Loucy (cell line): ENCODE measurements at regions not wholly inside any gene's neighbourhood (a gene's known extent, or its start where the extent isn't known, plus 50 kb on each side); places are given as distances from the start of the nearest gene placed in this dataset.

ENCODE experiments used
- H2AFZ ChIP-seq: fragments of 200-600 bp; sonication (generic); 2 replicates; pipeline ENCODE4 v1.6.0; 2016; ENCODE audit warnings: antibody characterized with exemption, mild to moderate bottlenecking, low read length, moderate library complexity
- H3F3A ChIP-seq: fragments of 200-600 bp; 2 replicates; pipeline ENCODE4 v1.6.0; 2016; ENCODE audit warnings: antibody characterized with exemption, low read depth, mild to moderate bottlenecking
- H3K27me3 ChIP-seq: fragments of 200-600 bp; sonication (generic); 2 replicates; pipeline ENCODE4 v1.6.1; 2014; ENCODE audit warnings: low read length, mild to moderate bottlenecking; ENCODE audit not compliant: insufficient read depth, poor library complexity, severe bottlenecking
- H3K36me3 ChIP-seq: fragments of 200-600 bp; sonication (generic); 2 replicates; pipeline ENCODE4 v1.6.1; 2016; ENCODE audit warnings: low read length; ENCODE audit not compliant: insufficient read depth
- H3K4me1 ChIP-seq: fragments of 200-600 bp; sonication (generic); 2 replicates; pipeline ENCODE4 v1.5.1; 2014; ENCODE audit warnings: low read length, mild to moderate bottlenecking; ENCODE audit not compliant: insufficient read depth, poor library complexity, severe bottlenecking
- H3K4me2 ChIP-seq: fragments of 200-600 bp; sonication (generic); 2 replicates; pipeline ENCODE4 v1.6.0; 2014; ENCODE audit warnings: antibody characterized with exemption, low read length, low read depth, mild to moderate bottlenecking; ENCODE audit not compliant: poor library complexity, severe bottlenecking
- H3K4me3 ChIP-seq: fragments of 200-600 bp; sonication (generic); 2 replicates; pipeline ENCODE4 v1.5.1; 2014; ENCODE audit warnings: low read length, mild to moderate bottlenecking, mixed read lengths; ENCODE audit not compliant: poor library complexity, severe bottlenecking
- H3K79me2 ChIP-seq: fragments of 200-600 bp; sonication (generic); 2 replicates; pipeline ENCODE4 v1.6.1; 2014; ENCODE audit warnings: low read length; ENCODE audit not compliant: insufficient read depth
- H3K9ac ChIP-seq: fragments of 200-600 bp; sonication (generic); 2 replicates; pipeline ENCODE4 v1.6.0; 2014; ENCODE audit warnings: mild to moderate bottlenecking, low read depth, low read length, moderate library complexity; ENCODE audit not compliant: poor library complexity, severe bottlenecking
- H3K9me2 ChIP-seq: fragments of 200-600 bp; sonication (generic); replicated peaks from 2 replicates; pipeline ENCODE4 v1.6.1; 2016; ENCODE audit warnings: low read depth, low read length, mixed read lengths
- H3K9me3 ChIP-seq: fragments of 200-600 bp; sonication (generic); 2 replicates; pipeline ENCODE4 v1.6.1; 2014; ENCODE audit warnings: mild to moderate bottlenecking, antibody characterized with exemption, low read length, low read depth; ENCODE audit not compliant: insufficient read depth
- H4K20me1 ChIP-seq: fragments of 200-600 bp; sonication (generic); 2 replicates; pipeline ENCODE4 v1.6.0; 2014; ENCODE audit warnings: antibody characterized with exemption, low read length, mild to moderate bottlenecking; ENCODE audit not compliant: insufficient read depth, poor library complexity, severe bottlenecking
- EZH2phosphoT487 ChIP-seq: fragments of 200-600 bp; IDR thresholded peaks from 2 replicates; pipeline ENCODE4 v1.6.1; 2018; ENCODE audit warnings: antibody characterized with exemption, mild to moderate bottlenecking, moderate library complexity, borderline replicate concordance
- TF ChIP-seq, protein P1 (sequence below): fragments of 200-600 bp; sonication (generic); conservative IDR thresholded peaks from 2 replicates; pipeline ENCODE4 v1.5.1; 2014; ENCODE audit warnings: mild to moderate bottlenecking, antibody characterized with exemption, low read length

DNA sequence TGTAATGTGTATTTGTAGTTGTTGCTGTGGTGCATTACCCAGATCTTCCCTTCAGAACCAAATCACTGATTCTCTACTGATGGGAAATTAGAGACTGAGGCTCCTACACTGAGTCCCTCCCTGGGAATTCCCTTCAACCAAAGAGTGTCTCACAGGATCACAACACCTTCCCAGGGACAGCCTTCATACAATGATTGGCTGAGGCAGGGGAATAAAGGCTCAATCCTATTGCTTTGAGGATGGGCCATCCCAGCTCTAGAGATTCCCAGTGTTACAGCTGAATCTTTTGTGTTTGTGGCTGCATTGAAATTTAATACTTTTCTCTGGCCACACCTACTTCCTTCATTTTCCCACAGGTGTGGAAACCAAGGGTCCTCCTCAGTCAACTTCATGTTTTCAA, 96.4 kb upstream of the ELL2 start:
- H3F3A ChIP-seq: no peaks in the 10 kb centered on the region
- no peak for TF ChIP-seq EZH2phosphoT487
- TF ChIP-seq, protein P1, sequence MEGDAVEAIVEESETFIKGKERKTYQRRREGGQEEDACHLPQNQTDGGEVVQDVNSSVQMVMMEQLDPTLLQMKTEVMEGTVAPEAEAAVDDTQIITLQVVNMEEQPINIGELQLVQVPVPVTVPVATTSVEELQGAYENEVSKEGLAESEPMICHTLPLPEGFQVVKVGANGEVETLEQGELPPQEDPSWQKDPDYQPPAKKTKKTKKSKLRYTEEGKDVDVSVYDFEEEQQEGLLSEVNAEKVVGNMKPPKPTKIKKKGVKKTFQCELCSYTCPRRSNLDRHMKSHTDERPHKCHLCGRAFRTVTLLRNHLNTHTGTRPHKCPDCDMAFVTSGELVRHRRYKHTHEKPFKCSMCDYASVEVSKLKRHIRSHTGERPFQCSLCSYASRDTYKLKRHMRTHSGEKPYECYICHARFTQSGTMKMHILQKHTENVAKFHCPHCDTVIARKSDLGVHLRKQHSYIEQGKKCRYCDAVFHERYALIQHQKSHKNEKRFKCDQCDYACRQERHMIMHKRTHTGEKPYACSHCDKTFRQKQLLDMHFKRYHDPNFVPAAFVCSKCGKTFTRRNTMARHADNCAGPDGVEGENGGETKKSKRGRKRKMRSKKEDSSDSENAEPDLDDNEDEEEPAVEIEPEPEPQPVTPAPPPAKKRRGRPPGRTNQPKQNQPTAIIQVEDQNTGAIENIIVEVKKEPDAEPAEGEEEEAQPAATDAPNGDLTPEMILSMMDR: no peak
- no peaks in the 10 kb centered on the region for H4K20me1 ChIP-seq
- no peaks in the 10 kb centered on the region for H3K79me2 ChIP-seq
- H3K4me1 ChIP-seq: peaks cover 6% of the 10 kb centered on the region
- H3K9me2 ChIP-seq: no peaks in the 10 kb centered on the region
- no peaks in the 10 kb centered on the region for H3K36me3 ChIP-seq
- no peak overlapping the region for H3K4me3 ChIP-seq
- H3K27me3 ChIP-seq: no peaks in the 10 kb centered on the region
- H3K4me2 ChIP-seq: no peak overlapping the region
- H2AFZ ChIP-seq: no peak overlapping the region
- no peaks in the 10 kb centered on the region for H3K9me3 ChIP-seq
- no peak overlapping the region for H3K9ac ChIP-seq

DNA sequence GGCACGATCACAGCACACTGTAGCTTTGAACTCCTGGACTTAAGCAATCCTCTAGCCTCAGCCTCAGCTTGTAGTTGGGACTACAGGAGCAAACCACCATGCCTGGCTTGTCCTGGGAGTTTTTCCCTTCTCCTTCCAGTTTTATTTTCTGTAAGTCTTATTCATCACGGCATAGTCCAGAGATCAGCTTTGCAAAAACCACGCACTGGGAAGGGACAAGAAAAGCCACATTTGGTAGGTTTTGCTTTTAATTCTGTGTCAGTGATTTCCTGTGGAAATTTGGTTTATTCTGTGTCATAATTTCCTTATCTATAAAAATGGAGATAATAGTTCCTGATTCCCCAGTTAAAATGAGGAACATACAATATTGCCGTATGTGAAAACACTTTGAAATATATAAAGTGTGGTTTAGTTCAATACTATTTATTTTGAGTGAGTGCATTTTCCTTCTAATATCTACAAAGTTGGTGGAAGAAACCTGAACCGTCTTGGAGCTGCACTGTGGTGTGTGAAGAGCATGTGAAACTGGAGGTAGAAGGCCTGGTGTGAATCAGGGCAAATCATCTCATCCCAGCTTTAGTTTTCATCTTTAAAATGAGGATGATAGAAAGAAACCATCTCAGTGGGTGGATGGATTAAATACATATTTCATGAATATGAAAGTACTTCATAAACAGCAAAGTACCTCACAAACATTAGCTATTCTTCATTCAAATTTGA, 92.8 kb upstream of the ELL2 start:
- Histone ChIP-seq H3K27me3 (no peaks in the 10 kb centered on the region), H3K4me2 (no peak overlapping the region), H3K79me2 (no peaks in the 10 kb centered on the region), H2AFZ (no peak overlapping the region), H3K4me3 (no peak overlapping the region), H3K9ac (no peak overlapping the region), H3K36me3 (no peaks in the 10 kb centered on the region), H3K9me3 (no peaks in the 10 kb centered on the region), H3K9me2 (no peaks in the 10 kb centered on the region), H4K20me1 (no peaks in the 10 kb centered on the region), H3K4me1 (peaks cover 25% of the 10 kb centered on the region), H3F3A (no peaks in the 10 kb centered on the region)
- TF ChIP-seq EZH2phosphoT487: no peak

DNA sequence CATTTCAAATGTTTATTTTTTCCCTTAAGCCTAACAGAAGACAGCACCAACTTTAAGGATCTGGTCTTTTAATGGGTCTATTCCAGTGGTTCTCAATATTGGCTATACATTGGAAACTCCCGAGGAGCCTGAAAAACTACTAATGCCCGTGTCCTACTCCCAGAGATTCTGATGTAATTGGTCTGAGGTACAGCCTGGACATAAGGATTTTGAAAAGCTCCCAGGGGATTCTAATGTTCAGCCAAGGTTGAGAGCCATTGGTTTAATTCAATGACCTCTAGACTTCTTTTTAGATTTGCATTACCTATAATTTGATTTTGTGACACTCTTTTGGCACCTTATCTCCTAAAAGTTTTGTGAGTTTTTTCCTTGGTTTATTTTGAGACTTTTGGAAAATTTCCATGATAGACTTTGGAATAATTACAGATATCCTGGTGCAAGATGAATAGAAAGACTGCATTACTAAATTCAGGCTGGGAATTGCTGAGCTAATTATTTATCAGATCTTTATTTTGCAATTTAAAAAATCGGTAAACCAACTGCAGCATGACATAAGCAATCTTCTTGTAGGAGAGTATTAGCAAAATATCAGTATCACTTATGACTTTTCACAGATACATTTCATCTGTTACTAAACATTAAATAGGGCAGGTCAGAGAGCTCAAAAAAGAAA, 91.5 kb upstream of the ELL2 start:
- no peaks in the 10 kb centered on the region for H4K20me1 ChIP-seq
- H3F3A ChIP-seq: no peaks in the 10 kb centered on the region
- H3K4me2 ChIP-seq: no peak overlapping the region
- no peak overlapping the region for H2AFZ ChIP-seq
- H3K9me3 ChIP-seq: no peaks in the 10 kb centered on the region
- no peaks in the 10 kb centered on the region for H3K79me2 ChIP-seq
- peaks cover 28% of the 10 kb centered on the region for H3K4me1 ChIP-seq
- H3K27me3 ChIP-seq: no peaks in the 10 kb centered on the region
- TF ChIP-seq, protein P1: no peak
- TF ChIP-seq EZH2phosphoT487: no peak
- no peak overlapping the region for H3K4me3 ChIP-seq
- no peaks in the 10 kb centered on the region for H3K36me3 ChIP-seq
- no peak overlapping the region for H3K9ac ChIP-seq
- no peaks in the 10 kb centered on the region for H3K9me2 ChIP-seq
